ENCODE measurements at regions not wholly inside any gene's neighbourhood (a gene's known extent, or its start where the extent isn't known, plus 50 kb on each side); places are given as distances from the start of the nearest gene placed in this dataset.
"Not testable (repeated sequence)": the region's sequence is repeated elsewhere in the genome, so short reads cannot be mapped to it uniquely, and the experiment has no call there.

DNA sequence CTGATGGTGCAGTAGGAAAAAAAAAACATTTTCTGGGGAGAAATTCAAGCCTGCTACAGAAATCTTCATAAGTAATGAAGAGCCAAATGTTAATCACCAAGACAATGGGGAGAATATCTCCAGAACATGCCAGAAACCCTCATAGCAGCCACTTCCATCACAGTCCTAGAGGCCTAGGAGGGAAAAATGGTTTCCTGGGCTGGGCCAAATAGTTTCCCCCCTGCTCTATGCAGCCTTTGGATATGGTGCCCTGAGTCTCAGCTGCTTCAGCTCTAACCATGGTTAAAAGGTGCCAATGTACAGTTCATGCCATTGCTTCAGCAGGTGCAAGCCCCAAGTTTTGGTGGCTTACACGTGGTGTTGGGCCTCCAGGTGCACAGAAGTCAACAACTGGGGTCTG is 113.1 kb downstream of the ZNF648 start:
- DNase-seq (ENCODE audit: low spot score), result no peak

- DNase-seq (ENCODE audit: low spot score), result no peak
Observed at GRCh38 chr1:181947441-181947840, 114.1 kb downstream of the ZNF648 start.

DNA sequence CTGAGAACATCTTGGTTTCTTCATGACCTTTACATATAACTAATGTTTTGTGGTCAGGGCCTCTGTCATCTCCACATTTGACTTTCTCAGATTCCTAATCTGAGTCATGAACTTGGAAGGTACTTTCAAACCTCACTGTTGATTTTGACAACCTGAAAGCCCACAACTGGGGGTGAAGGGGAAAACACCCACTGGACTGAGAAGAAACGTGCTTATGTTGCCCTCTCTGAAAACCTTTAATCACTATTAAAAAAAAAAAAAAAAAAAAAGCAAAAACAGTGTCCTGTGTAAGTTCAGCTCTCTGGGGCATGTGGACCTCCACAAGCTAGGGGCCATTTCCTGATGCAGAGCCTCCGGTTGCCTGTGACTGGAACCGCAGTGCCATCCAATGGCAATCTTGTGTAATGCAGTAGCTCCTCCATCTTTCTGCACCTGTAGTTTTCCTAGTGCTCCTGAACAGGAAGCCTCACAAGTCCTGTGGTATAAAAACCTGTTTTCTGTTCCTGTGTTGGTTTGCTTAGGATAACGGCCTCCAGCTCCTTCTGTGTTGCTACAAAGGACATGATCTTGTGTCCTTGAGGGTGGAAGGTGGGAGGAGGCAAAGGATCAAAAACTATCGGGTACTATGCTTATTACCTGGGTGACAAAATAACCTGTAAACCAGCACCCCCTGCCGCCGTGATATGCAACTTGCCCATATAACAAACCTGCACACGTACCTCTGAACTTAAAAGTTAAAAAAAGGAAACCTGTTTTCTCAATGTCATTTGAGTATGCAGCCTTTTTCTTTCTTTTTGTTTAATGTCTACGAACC is 124.5 kb downstream of the ZNF648 start:
- peak; percentile 13 for DNase-seq (ENCODE audit: low spot score)

DNA sequence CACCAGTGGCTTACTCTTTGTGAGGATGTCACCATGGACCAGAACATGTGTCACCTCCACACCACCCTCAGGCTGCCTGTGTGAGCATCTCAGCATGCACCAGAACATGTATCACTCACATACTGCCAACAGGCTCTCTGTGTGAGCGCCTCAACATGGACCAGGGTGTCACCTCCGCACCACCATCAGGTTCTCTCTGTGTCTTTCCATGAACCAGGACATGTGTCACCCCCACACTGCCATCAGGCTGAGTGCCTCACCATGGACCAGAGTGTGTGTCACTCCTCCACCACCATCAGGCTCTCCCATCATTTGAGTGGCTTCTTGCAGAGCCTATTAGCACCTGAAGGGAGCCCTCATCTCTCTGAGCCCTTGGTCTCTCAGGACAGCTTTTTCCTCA is 125.2 kb downstream of the ZNF648 start:
- no peak for DNase-seq (ENCODE audit: low spot score)

GRCh38 chr1:181931873-181932272 is 129.6 kb downstream of the ZNF648 start:
- no peak for DNase-seq (ENCODE audit: low spot score)

DNA sequence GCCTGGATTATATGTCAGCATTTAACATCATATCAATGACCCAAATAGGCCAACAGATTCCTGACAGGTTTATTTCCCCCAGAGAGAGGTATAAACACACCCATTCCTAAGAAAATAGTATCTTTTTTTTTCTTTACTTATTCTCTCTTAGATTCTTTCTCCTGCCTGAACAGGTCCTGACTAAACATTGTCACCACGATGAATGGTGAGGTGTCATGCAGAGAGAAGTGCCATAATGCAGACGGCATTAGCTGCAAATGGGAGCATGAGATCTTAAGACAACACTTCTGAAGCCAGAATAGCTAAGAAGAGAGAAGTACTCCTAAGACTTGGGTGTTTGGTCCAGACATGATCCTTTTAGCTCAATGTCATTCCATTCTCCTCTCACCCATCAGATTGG is 131.3 kb downstream of the ZNF648 start:
- no peak for DNase-seq (ENCODE audit: low spot score)

GRCh38 chr1:181926697-181927096 is 134.8 kb downstream of the ZNF648 start:
- DNase-seq (ENCODE audit: low spot score), result no peak

GRCh38 chr1:181924034-181924433 is 137.5 kb downstream of the ZNF648 start:
- DNase-seq (ENCODE audit: low spot score), result not testable (repeated sequence)

- DNase-seq (ENCODE audit: low spot score), result no peak
Observed at GRCh38 chr1:181919542-181919941, 142.0 kb downstream of the ZNF648 start.

- no peak for DNase-seq (ENCODE audit: low spot score)
Observed at GRCh38 chr1:181918880-181919525, 142.5 kb downstream of the ZNF648 start.

DNA sequence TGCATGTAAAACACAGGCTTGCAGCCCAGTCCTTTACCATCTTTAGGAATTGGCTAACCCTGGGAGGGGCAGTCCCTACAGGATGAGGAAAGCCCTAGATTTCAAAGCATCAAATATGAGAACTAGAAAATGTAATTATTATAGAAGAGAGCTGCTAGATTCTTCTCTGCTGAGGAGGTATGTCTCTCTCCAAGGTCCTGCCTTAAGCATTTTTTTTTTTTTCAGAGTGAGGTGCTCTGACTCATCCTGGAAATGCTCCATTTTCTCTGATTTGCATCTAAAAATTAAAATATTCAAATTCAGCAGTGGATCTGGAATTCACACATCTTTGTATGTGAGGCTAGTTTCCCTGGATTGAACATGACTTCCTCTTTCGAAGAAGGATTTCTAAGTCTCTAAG is 149.8 kb downstream of the ZNF648 start:
- DNase-seq (ENCODE audit: low spot score), result peak; percentile 1

DNA sequence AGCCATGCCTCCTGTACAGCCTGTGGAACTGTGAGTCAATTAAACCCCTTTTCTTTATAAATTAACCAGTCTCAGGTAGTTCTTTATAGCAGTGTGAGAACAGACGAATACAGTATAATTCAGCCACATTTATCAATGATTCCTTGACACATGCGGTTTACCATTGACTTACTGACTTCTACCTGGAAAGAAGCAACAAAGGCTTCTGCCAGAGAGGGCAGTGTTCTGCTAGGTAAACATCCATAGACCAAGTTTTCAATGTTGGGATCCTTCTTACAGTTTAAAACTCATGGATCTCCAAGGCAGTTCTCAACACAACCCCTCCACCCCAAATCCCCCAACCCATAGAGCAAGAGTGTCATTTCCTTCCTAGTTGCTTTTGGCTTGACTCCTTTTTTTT is 150.6 kb downstream of the ZNF648 start:
- no peak for DNase-seq (ENCODE audit: low spot score)

- DNase-seq (ENCODE audit: low spot score), result no peak
Observed at GRCh38 chr1:181909010-181909409, 152.5 kb downstream of the ZNF648 start.

- no peak for DNase-seq (ENCODE audit: low spot score)
Observed at GRCh38 chr1:181906631-181907030, 154.9 kb downstream of the ZNF648 start.

DNA sequence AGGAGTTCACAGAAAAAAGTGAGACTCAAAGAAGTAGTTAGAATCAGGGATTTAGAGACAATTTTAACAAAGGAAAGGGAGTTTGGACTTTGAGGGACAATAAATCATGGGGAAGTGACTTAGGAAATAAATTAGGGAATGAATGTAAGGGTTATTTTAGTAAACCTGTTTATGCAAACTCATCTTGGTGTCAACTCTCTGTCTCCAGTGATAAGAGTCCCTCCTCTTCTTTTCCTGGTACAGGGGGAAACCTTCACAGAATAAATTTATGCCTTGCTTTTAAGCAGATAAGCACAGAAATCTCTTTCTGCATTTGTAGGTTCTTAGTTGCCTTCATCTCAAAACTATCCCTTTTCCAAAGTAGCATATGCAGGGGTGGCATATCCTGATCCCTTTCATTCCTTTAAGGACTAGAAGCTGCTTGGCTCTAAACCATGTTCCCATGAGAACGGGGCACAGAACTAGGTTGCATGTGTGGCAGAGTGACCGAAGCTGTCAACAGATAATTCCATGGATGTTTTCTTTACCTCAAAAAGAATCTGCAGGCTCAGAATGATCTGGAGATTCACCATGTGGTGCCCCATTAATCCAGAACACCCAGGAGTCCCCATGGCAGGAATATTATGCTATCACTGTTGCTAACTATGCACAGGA is 155.4 kb downstream of the ZNF648 start:
- DNase-seq (ENCODE audit: low spot score), result no peak

DNA sequence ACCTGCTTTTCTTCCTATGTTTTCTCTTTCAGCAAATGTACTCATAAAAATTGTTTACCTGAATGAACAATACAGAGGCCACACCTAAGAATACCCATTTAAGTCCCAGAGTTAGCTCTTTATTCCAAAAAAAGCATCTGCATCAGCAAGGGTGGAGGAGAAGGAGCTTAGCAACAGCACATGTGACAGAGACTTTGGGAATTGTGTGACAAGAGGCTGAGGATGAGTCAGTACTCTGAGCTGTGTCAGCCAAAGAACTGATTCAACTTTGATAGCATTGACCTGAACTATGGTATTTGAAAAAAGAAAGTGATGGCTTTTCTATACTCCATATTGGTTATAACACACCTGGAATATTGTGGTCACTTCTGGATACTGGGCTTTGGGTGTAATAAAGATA is 162.7 kb downstream of the ZNF648 start:
- no peak for DNase-seq (ENCODE audit: low spot score)

DNA sequence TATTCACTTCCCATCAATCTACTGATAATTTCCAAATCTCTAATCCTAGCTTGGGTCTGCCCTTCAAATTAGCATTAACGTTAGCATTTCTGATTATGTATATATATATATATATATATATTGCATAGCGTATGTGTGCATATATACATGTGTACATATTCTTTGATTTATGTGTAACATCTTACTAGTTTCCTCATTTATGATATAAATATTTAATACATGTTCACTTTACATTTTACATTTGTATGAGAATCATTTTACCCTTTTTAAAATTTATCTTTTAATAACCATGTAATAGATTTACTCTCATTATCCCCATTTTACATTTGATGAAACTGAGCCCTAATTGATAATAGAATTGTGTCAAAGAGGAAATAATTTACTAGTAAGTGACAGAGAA is 164.7 kb downstream of the ZNF648 start:
- no peak for DNase-seq (ENCODE audit: low spot score)

GRCh38 chr1:181894439-181894859 is 167.1 kb downstream of the ZNF648 start:
- no peak for DNase-seq (ENCODE audit: low spot score)

DNA sequence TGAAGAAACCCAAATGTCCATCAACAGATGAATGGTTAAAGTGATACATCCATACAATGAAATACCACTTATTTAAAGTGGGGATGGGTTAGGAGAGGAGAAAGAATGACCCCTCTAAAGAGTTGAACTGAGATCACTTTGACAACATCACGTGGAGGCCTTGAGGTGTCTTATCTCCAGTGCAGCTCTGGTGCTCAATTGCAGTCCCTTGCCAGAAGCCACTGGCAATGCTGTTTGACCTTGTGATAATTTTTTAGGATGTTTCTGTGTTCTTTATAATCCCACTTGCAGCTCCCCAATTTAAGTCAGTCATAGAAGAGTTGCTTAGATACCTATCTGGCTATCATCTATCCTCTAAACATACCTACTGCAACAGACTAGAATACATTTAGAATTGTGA is 167.6 kb downstream of the ZNF648 start:
- DNase-seq (ENCODE audit: low spot score), result no peak

GRCh38 chr1:181893150-181893549 is 168.4 kb downstream of the ZNF648 start:
- not testable (repeated sequence) for DNase-seq (ENCODE audit: low spot score)

- no peak for DNase-seq (ENCODE audit: low spot score)
Observed at GRCh38 chr1:181872562-181872961, 188.9 kb downstream of the ZNF648 start.

DNA sequence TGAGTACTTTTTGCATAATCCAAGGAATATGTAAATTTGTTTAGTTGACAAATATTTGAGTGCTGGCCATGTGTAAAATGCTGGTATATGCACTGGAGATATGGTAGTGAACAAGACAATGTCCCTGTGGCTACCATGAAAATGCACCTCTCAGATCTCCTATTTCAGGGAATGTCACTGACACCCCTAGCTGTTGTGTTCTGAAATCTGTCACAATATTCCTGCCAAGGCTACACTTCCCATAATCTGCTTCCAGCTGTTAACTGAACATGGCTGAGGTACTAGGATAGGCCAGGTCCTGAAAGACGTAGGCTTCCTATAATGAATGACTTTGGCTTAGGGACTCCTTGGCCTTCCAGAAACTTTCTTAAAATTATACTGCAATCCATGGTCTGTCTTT is 197.8 kb downstream of the ZNF648 start:
- DNase-seq (ENCODE audit: low spot score), result no peak

- no peak for DNase-seq (ENCODE audit: low spot score)
Observed at GRCh38 chr1:181863006-181863405, 198.5 kb downstream of the ZNF648 start.
